GM10266 (cell line): ENCODE measurements at regions not wholly inside any gene's neighbourhood (a gene's known extent, or its start where the extent isn't known, plus 50 kb on each side); places are given as distances from the start of the nearest gene placed in this dataset.

Experiments
- DNase-seq: peaks from one replicate; pipeline ENCODE4 v3.0.0; 2012; ENCODE audit errors: extremely low spot score
- TF ChIP-seq, protein P1 (sequence below): IDR thresholded peaks from 2 replicates; pipeline ENCODE4 v1.5.1; 2012; ENCODE audit warnings: mild to moderate bottlenecking, low read depth; ENCODE audit not compliant: control insufficient read depth, insufficient read depth; ENCODE audit errors: missing control alignments

GRCh38 chr6:40185486-40185885, 251.2 kb upstream of the MOCS1 start:
- DNase-seq: no peak
- TF ChIP-seq, protein P1, sequence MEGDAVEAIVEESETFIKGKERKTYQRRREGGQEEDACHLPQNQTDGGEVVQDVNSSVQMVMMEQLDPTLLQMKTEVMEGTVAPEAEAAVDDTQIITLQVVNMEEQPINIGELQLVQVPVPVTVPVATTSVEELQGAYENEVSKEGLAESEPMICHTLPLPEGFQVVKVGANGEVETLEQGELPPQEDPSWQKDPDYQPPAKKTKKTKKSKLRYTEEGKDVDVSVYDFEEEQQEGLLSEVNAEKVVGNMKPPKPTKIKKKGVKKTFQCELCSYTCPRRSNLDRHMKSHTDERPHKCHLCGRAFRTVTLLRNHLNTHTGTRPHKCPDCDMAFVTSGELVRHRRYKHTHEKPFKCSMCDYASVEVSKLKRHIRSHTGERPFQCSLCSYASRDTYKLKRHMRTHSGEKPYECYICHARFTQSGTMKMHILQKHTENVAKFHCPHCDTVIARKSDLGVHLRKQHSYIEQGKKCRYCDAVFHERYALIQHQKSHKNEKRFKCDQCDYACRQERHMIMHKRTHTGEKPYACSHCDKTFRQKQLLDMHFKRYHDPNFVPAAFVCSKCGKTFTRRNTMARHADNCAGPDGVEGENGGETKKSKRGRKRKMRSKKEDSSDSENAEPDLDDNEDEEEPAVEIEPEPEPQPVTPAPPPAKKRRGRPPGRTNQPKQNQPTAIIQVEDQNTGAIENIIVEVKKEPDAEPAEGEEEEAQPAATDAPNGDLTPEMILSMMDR: no peak

- DNase-seq: no peak
- TF ChIP-seq, protein P1: no peak
Observed at GRCh38 chr6:40183902-40184301, 249.6 kb upstream of the MOCS1 start.

DNA sequence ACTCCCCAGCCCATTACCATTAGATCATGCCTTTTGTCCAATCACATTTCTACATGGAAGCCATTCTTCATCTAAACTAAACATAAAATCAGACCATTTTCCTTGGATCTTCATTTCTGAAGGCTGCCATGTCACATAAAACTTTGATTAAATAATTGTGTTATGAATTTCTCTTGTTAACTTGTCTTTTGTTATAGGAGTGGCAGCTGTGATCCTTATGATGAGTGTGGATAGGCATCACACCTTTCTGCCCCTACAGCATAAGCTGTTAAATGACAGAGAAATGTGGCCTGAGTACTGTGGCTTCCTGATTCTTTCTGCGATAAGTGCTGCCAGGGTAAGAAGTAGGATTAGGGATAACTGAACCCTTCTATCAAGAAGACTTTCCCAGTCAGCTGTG, 247.1 kb upstream of the MOCS1 start:
- TF ChIP-seq, protein P1: no peak
- no peak for DNase-seq

DNA sequence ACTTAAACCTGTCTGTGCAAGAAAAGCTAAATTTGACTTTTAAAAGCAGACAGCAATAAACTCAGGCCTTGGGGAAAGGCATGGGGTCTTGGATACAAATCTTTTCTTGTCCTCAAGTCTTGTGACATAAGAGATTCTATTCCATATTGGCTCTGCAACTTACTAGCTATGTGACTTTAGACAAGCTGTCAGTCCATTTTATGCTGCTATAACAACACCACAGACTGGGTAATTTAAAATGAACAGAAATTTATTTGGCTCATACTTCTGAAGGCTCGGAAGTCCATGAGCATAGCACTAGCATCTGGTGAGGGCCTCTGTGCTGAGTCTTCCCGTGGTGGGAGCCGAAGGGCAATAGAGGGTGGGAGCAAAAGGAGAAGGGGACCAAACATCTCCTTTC, 246.0 kb upstream of the MOCS1 start:
- DNase-seq: no peak
- TF ChIP-seq, protein P1: no peak

GRCh38 chr6:40179496-40179895, 245.2 kb upstream of the MOCS1 start:
- TF ChIP-seq, protein P1: no peak
- no peak for DNase-seq

DNA sequence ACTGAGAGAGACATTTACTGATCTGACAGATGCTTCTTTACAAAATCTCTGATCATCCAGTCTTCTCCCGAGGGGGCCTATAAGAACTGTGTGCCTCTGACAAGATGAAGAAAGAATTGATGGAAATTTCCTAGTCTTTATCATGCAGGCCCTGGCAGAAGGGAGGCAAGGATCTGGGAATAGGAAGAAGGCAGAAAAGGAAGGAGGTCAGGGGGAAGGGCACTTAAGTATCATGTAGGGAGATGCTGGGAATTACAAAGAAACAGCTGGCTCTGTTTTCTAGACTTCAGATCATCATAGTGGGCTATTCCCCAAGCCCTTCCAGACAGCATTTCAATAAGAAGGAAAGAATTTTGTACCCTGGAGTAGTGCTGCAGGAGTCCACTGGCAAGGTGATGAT, 243.3 kb upstream of the MOCS1 start:
- no peak for DNase-seq
- TF ChIP-seq, protein P1: no peak

- DNase-seq: no peak
- TF ChIP-seq, protein P1: no peak
Observed at GRCh38 chr6:40176152-40176551, 241.9 kb upstream of the MOCS1 start.

DNA sequence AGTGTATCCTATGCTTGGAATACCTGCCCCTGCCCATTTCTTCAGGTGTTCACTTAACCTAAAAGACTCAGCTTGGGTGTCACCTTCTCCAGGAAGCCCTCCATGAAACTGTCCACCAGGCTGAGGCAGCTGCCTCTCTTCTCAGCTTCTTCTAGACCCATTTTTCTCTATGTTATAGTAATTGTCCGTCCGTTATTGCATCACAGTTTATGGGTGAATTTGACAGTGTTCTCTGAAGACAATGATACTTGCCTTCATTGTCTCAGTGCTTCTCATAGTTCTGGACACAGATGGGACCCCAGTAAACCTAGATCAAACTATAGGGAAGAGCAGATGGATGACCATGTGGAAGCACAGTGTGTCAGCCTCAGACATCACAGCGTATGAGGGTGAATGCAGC, 238.0 kb upstream of the MOCS1 start:
- TF ChIP-seq, protein P1: no peak
- DNase-seq: no peak
